Caco-2 (cell line): ENCODE measurements at regions not wholly inside any gene's neighbourhood (a gene's known extent, or its start where the extent isn't known, plus 50 kb on each side); places are given as distances from the start of the nearest gene placed in this dataset.

Source experiments
- BruUV-seq: library from RNA; stranded (reverse); fragments of 400-500 nt; replicated peaks from 2 replicates; lab custom pipeline; 2021; lab: Mats Ljungman, UMichigan
- CTCF ChIA-PET: fragments of 300-600 bp; sonication (Branson Sonifier 250); formaldehyde crosslinking; loops from one replicate; lab custom pipeline; 2022; ENCODE audit warnings: antibody characterized with exemption; lab: Charles Lee
- POLR2A ChIA-PET: fragments of 300-600 bp; sonication (Branson Sonifier 250); formaldehyde crosslinking; loops from one replicate; lab custom pipeline; 2022; ENCODE audit warnings: antibody characterized with exemption; lab: Charles Lee
- DNase-seq, 2 experiments: peaks; one replicate each; pipeline versions ENCODE4 v3.0.0 to v3.0.0-alpha.2; 2020 to 2022
- H3K27me3 ChIP-seq: replicated peaks from 2 replicates; pipeline ENCODE4 v1.6.0; 2011; ENCODE audit warnings: low read length; ENCODE audit not compliant: control insufficient read depth, insufficient read depth
- H3K36me3 ChIP-seq: 2 replicates; pipeline ENCODE4 v1.5.1; 2011; ENCODE audit warnings: low read length; ENCODE audit not compliant: control insufficient read depth, insufficient read depth
- H3K4me1 ChIP-seq: fragments of 250-450 bp; sonication (Bioruptor Pico); 2 replicates; pipeline ENCODE4 v1.5.1; 2020; ENCODE audit warnings: mild to moderate bottlenecking
- H3K4me3 ChIP-seq: 2 replicates; pipeline ENCODE4 v1.5.1; 2011; ENCODE audit warnings: low read depth, mild to moderate bottlenecking, control low read depth, low read length
- H3K9me3 ChIP-seq: fragments of 250-450 bp; sonication (Bioruptor Pico); 2 replicates; pipeline ENCODE4 v1.5.1; 2020; ENCODE audit warnings: mild to moderate bottlenecking, moderate library complexity
- H3K27ac Mint-ChIP-seq: one replicate; pipeline ENCODE4 v1.8.0; 2022; ENCODE audit warnings: mixed read lengths; ENCODE audit not compliant: unreplicated experiment
- H3K27me3 Mint-ChIP-seq: one replicate; pipeline ENCODE4 v1.8.0; 2022; ENCODE audit warnings: mixed read lengths; ENCODE audit not compliant: insufficient read depth, unreplicated experiment
- H3K36me3 Mint-ChIP-seq: one replicate; pipeline ENCODE4 v1.8.0; 2022; ENCODE audit warnings: mild to moderate bottlenecking, mixed read lengths; ENCODE audit not compliant: insufficient read depth, unreplicated experiment
- H3K4me1 Mint-ChIP-seq: one replicate; pipeline ENCODE4 v1.8.0; 2022; ENCODE audit warnings: low read depth, mixed read lengths; ENCODE audit not compliant: unreplicated experiment
- H3K4me3 Mint-ChIP-seq: one replicate; pipeline ENCODE4 v1.8.0; 2022; ENCODE audit warnings: mild to moderate bottlenecking, moderate library complexity, mixed read lengths; ENCODE audit not compliant: unreplicated experiment
- H3K9me3 Mint-ChIP-seq: one replicate; pipeline ENCODE4 v1.8.0; 2022; ENCODE audit warnings: mixed read lengths; ENCODE audit not compliant: unreplicated experiment
- intact Hi-C: fragments of 100-400 bp; cut with micrococcal nuclease; formaldehyde crosslinking; loops from one replicate; pipeline ENCODE4 v1.10.0; 2022; ENCODE audit not compliant: unreplicated experiment
- TF ChIP-seq, protein P1 (sequence below), 2 experiments: fragments of 200-600 bp in 1 of 2; IDR thresholded peaks; 1 replicate in 1 of 2; 2 replicates in 1 of 2; pipeline versions ENCODE4 v1.5.1 to v1.8.0; 2011 to 2022; ENCODE audit warnings: antibody characterized with exemption in 1 of 2, control low read depth in 1 of 2, inconsistent platforms in 1 of 2, low read depth in 1 of 2, low read length in 1 of 2, mild to moderate bottlenecking in 1 of 2, moderate library complexity in 1 of 2; ENCODE audit not compliant: insufficient read depth in 1 of 2, severe bottlenecking in 1 of 2, unreplicated experiment in 1 of 2

DNA sequence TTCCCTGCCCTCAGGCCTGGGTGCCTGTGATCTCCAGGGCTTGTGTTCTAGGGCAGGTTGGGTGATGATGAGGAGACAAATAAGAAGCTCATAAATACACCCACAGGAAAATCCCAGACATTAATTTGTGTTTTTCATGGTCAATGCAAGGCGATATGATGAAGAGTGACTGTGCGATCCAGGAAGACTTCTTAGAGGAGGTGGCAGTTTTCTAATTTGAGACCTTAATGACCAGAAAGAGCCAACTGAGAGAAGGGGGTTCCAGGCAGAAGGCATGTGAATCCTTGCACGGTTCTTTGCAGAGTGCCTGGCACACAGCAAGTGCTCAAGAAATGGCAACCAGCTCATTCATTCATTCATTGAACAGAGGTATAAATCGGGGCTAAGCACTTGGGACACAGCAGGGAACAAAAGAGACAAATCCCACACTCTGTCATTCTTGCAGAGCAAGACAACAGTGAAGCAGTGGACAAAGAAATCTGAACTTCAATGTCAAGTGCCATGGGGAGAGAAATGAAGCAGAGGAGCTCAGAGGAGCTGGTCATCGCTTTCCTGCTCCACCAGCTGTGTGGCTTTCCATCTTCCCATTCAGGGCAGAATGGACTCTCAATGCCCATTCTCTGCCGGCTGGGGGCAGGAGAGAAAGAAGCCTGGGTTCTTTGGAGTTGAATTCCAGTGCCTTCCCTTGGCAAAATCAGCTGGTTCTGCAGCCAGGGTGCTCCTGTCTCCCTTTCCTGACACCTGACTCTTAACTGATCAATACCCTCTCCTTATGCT, 128.3 kb downstream of the AACS start:
- Histone ChIP-seq H3K27me3 (peaks cover 2% of the 10 kb centered on the region; the same call in 1 of the 2 replicates), H3K9me3 (no peaks in the 10 kb centered on the region), H3K36me3 (no peaks in the 10 kb centered on the region), H3K4me1 (no peaks in the 10 kb centered on the region), H3K4me3 (no peak overlapping the region)
- BruUV-seq: no TSS peak
- peaks cover 4% of the 10 kb centered on the region for H3K36me3 Mint-ChIP-seq
- TF ChIP-seq, protein P1, sequence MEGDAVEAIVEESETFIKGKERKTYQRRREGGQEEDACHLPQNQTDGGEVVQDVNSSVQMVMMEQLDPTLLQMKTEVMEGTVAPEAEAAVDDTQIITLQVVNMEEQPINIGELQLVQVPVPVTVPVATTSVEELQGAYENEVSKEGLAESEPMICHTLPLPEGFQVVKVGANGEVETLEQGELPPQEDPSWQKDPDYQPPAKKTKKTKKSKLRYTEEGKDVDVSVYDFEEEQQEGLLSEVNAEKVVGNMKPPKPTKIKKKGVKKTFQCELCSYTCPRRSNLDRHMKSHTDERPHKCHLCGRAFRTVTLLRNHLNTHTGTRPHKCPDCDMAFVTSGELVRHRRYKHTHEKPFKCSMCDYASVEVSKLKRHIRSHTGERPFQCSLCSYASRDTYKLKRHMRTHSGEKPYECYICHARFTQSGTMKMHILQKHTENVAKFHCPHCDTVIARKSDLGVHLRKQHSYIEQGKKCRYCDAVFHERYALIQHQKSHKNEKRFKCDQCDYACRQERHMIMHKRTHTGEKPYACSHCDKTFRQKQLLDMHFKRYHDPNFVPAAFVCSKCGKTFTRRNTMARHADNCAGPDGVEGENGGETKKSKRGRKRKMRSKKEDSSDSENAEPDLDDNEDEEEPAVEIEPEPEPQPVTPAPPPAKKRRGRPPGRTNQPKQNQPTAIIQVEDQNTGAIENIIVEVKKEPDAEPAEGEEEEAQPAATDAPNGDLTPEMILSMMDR (IDR thresholded peaks at IDR 0.05; ENCODE audit: insufficient read depth in 1 of 2, low read depth in 1 of 2, low read length in 1 of 2, severe bottlenecking in 1 of 2, unreplicated experiment in 1 of 2): no peak
- H3K27ac Mint-ChIP-seq: no peak overlapping the region
- H3K4me1 Mint-ChIP-seq: no peaks in the 10 kb centered on the region
- peaks cover 36% of the 10 kb centered on the region for H3K27me3 Mint-ChIP-seq
- DNase-seq: no peak
- H3K4me3 Mint-ChIP-seq: no peak overlapping the region
- intact Hi-C loops: no loop called here
- ChIA-PET POLR2A (no interaction called here), CTCF (interaction anchor here (0.5 to 1.6 kb wide), 3 partner anchors 8 to 10 kb away, joined by 3 to 5 read pairs (median 4); no protein-coding TSS in a partner anchor)
- H3K9me3 Mint-ChIP-seq: no peaks in the 10 kb centered on the region

- peaks cover 2% of the 10 kb centered on the region; the same call in 1 of the 2 replicates for H3K27me3 ChIP-seq
- Mint-ChIP-seq H3K4me3 (no peak overlapping the region), H3K36me3 (peaks cover 4% of the 10 kb centered on the region), H3K27me3 (peaks cover 33% of the 10 kb centered on the region), H3K9me3 (no peaks in the 10 kb centered on the region), H3K4me1 (no peaks in the 10 kb centered on the region), H3K27ac (no peak overlapping the region)
- intact Hi-C loops: no loop called here
- H3K36me3 ChIP-seq: no peaks in the 10 kb centered on the region
- POLR2A ChIA-PET: no interaction called here
- no peaks in the 10 kb centered on the region for H3K4me1 ChIP-seq
- no TSS peak for BruUV-seq
- no peak for DNase-seq
- TF ChIP-seq, protein P1 (IDR thresholded peaks at IDR 0.05; ENCODE audit: insufficient read depth in 1 of 2, low read depth in 1 of 2, low read length in 1 of 2, severe bottlenecking in 1 of 2, unreplicated experiment in 1 of 2): no peak
- H3K9me3 ChIP-seq: no peaks in the 10 kb centered on the region
- no peak overlapping the region for H3K4me3 ChIP-seq
- CTCF ChIA-PET: interaction anchor here (0.5 to 1.6 kb wide), 3 partner anchors 7 to 11 kb away, joined by 3 to 5 read pairs (median 4); no protein-coding TSS in a partner anchor
These were observed 129.0 kb downstream of the AACS start for GRCh38 chr12:125194163-125194773.

- TF ChIP-seq, protein P1 (IDR thresholded peaks at IDR 0.05; ENCODE audit: insufficient read depth in 1 of 2, low read depth in 1 of 2, low read length in 1 of 2, severe bottlenecking in 1 of 2, unreplicated experiment in 1 of 2): no peak
- H3K4me3 ChIP-seq: no peak overlapping the region
- Mint-ChIP-seq H3K9me3 (no peaks in the 10 kb centered on the region), H3K27me3 (peaks cover 32% of the 10 kb centered on the region), H3K36me3 (peaks cover 4% of the 10 kb centered on the region), H3K27ac (no peak overlapping the region), H3K4me3 (no peak overlapping the region), H3K4me1 (no peaks in the 10 kb centered on the region)
- no peaks in the 10 kb centered on the region for H3K4me1 ChIP-seq
- H3K27me3 ChIP-seq: no peaks in the 10 kb centered on the region
- H3K9me3 ChIP-seq: no peaks in the 10 kb centered on the region
- BruUV-seq: no TSS peak
- ChIA-PET POLR2A (no interaction called here), CTCF (no interaction called here)
- DNase-seq: no peak
- H3K36me3 ChIP-seq: no peaks in the 10 kb centered on the region
- intact Hi-C loops: no loop called here
These were observed 129.8 kb downstream of the AACS start for GRCh38 chr12:125194987-125195386.
